GM10266 (cell line): ENCODE measurements at regions not wholly inside any gene's neighbourhood (a gene's known extent, or its start where the extent isn't known, plus 50 kb on each side); places are given as distances from the start of the nearest gene placed in this dataset.

Source experiments
- DNase-seq: peaks from one replicate; pipeline ENCODE4 v3.0.0; 2012; ENCODE audit errors: extremely low spot score
- CTCF ChIP-seq: IDR thresholded peaks from 2 replicates; pipeline ENCODE4 v1.5.1; 2012; ENCODE audit warnings: mild to moderate bottlenecking, low read depth; ENCODE audit not compliant: control insufficient read depth, insufficient read depth; ENCODE audit errors: missing control alignments

GRCh38 chr2:226274143-226274542, 525.5 kb downstream of the IRS1 start:
- DNase-seq, result no peak
- TF ChIP-seq CTCF, result no peak

- no peak for TF ChIP-seq CTCF
- no peak for DNase-seq
Measured at GRCh38 chr2:226273440-226273839, 526.2 kb downstream of the IRS1 start.

- DNase-seq, result no peak
- TF ChIP-seq CTCF, result no peak
Measured at GRCh38 chr2:226272435-226272834, 527.2 kb downstream of the IRS1 start.

- TF ChIP-seq CTCF, result no peak
Measured at GRCh38 chr2:226270285-226271058, 529.1 kb downstream of the IRS1 start.

GRCh38 chr2:226267516-226268289, 531.9 kb downstream of the IRS1 start:
- no peak for TF ChIP-seq CTCF

More at GRCh38 chr2:226270285-226271058, 529.1 kb downstream of the IRS1 start:
- no peak for DNase-seq

GRCh38 chr2:226256709-226257376, 542.8 kb downstream of the IRS1 start:
- DNase-seq, result no peak
- no peak for TF ChIP-seq CTCF

More at GRCh38 chr2:226267516-226268289, 531.9 kb downstream of the IRS1 start:
- DNase-seq, result no peak
